Prostate gland (tissue), 2 donors: ENCODE measurements at regions not wholly inside any gene's neighbourhood (a gene's known extent, or its start where the extent isn't known, plus 50 kb on each side); places are given as distances from the start of the nearest gene placed in this dataset.

Experiments used
- DNase-seq: peaks from one replicate; pipeline ENCODE4 v3.0.0-alpha.2; 2019; ENCODE audit warnings: low spot score
- H3K27ac ChIP-seq, 2 donors: fragments of 200-600 bp; sonication (generic); 2 replicates each; pipeline ENCODE4 v1.5.1; 2017 to 2019
- H3K27me3 ChIP-seq: fragments of 200-600 bp; sonication (generic); replicated peaks from 2 replicates; pipeline ENCODE4 v1.5.1; 2019; ENCODE audit not compliant: insufficient read depth
- H3K36me3 ChIP-seq, 2 donors: fragments of 200-600 bp; sonication (generic); 1 replicate in 1 of 2; 2 replicates in 1 of 2; pipeline versions ENCODE4 v1.5.1 to v1.8.1; 2017 to 2019
- H3K4me1 ChIP-seq: fragments of 200-600 bp; sonication (generic); replicated peaks from 2 replicates; pipeline ENCODE4 v1.5.1; 2019
- H3K4me3 ChIP-seq, 2 donors: fragments of 200-600 bp; sonication (generic); 2 replicates each; pipeline ENCODE4 v1.5.1; 2017 to 2019
- H3K9me3 ChIP-seq: fragments of 200-600 bp; sonication (generic); 2 replicates; pipeline ENCODE4 v1.5.1; 2017
- CTCF ChIP-seq, 4 experiments: fragments of 200-600 bp in 2 of 4; fragments of 450-650 bp in 2 of 4; sonication (generic) in 2 of 4; IDR thresholded peaks; 1 replicate in 3 of 4; 2 replicates in 1 of 4; pipeline ENCODE4 v1.5.1; 2016 to 2019; ENCODE audit warnings: antibody characterized with exemption in 4 of 4, mild to moderate bottlenecking in 2 of 4, moderate library complexity in 2 of 4
- POLR2A ChIP-seq: fragments of 450-650 bp; IDR thresholded peaks from one replicate; pipeline ENCODE4 v1.6.1; 2016; ENCODE audit warnings: antibody characterized with exemption, mild to moderate bottlenecking
- POLR2AphosphoS5 ChIP-seq: sonication (generic); formaldehyde crosslinking; IDR thresholded peaks from one replicate; pipeline ENCODE4 v1.6.1; 2017; ENCODE audit warnings: antibody characterized with exemption
- WGBS: methylation state at CpG from one replicate; pipeline ENCODE4 v1.1.5; 2018; 5-methylcytosine and 5-hydroxymethylcytosine counted together
- intact Hi-C: fragments of 100-400 bp; cut with DNase I; formaldehyde crosslinking; loops from one replicate; pipeline ENCODE4 v1.14.2; 2022

- no peaks in the 10 kb centered on the region for H3K4me1 ChIP-seq
- no peaks in the 10 kb centered on the region for H3K27me3 ChIP-seq
These were observed 239.7 kb upstream of the API5 start for GRCh38 chr11:43072096-43072495.

GRCh38 chr11:43072911-43073310 lies 238.9 kb upstream of the API5 start:
- Histone ChIP-seq H3K4me1 (no peaks in the 10 kb centered on the region), H3K27me3 (no peaks in the 10 kb centered on the region), H3K36me3 (no peaks in the 10 kb centered on the region), H3K27ac (no peak overlapping the region), H3K9me3 (no peaks in the 10 kb centered on the region), H3K4me3 (no peak overlapping the region)
- intact Hi-C loops, result no loop called here
- no peak for TF ChIP-seq POLR2A
- TF ChIP-seq POLR2AphosphoS5, result no peak
- TF ChIP-seq CTCF (IDR thresholded peaks at IDR 0.05), result no peak
- 48% methylated on average over 4 of the region's 4 CpGs for WGBS
- DNase-seq, result no peak

More at GRCh38 chr11:43072096-43072495, 239.7 kb upstream of the API5 start:
- TF ChIP-seq POLR2AphosphoS5 (no peak), POLR2A (no peak), CTCF (IDR thresholded peaks at IDR 0.05) (no peak)
- Histone ChIP-seq H3K36me3 (no peaks in the 10 kb centered on the region), H3K27ac (no peak overlapping the region), H3K9me3 (no peaks in the 10 kb centered on the region), H3K4me3 (no peak overlapping the region)
- 29% methylated on average over 3 of the region's 3 CpGs for WGBS
- no peak for DNase-seq
- intact Hi-C loops, result no loop called here

- H3K4me1 ChIP-seq, result no peaks in the 10 kb centered on the region
- no peak overlapping the region for H3K4me3 ChIP-seq
- no peaks in the 10 kb centered on the region for H3K9me3 ChIP-seq
- TF ChIP-seq POLR2A, result no peak
- TF ChIP-seq POLR2AphosphoS5, result no peak
- TF ChIP-seq CTCF (IDR thresholded peaks at IDR 0.05), result no peak
- intact Hi-C loops, result no loop called here
- H3K27ac ChIP-seq, result no peak overlapping the region
- H3K36me3 ChIP-seq, result no peaks in the 10 kb centered on the region
- no peak for DNase-seq
- H3K27me3 ChIP-seq, result no peaks in the 10 kb centered on the region
These were observed 237.0 kb upstream of the API5 start for GRCh38 chr11:43074810-43075209.

GRCh38 chr11:43101113-43101512 lies 210.7 kb upstream of the API5 start:
- Histone ChIP-seq H3K4me1 (no peaks in the 10 kb centered on the region), H3K4me3 (no peak overlapping the region), H3K27ac (no peak overlapping the region), H3K36me3 (no peaks in the 10 kb centered on the region), H3K27me3 (no peaks in the 10 kb centered on the region), H3K9me3 (no peaks in the 10 kb centered on the region)
- DNase-seq, result no peak
- intact Hi-C loops, result no loop called here
- TF ChIP-seq POLR2AphosphoS5, result no peak
- no peak for TF ChIP-seq POLR2A
- TF ChIP-seq CTCF (IDR thresholded peaks at IDR 0.05), result no peak

GRCh38 chr11:43116071-43116470 lies 195.7 kb upstream of the API5 start:
- Histone ChIP-seq H3K9me3 (no peaks in the 10 kb centered on the region), H3K4me3 (no peak overlapping the region), H3K36me3 (no peaks in the 10 kb centered on the region), H3K27me3 (no peaks in the 10 kb centered on the region), H3K4me1 (no peaks in the 10 kb centered on the region), H3K27ac (no peak overlapping the region)
- intact Hi-C loops, result no loop called here
- 33% methylated on average over 1 of the region's 1 CpG for WGBS
- TF ChIP-seq POLR2AphosphoS5 (no peak), POLR2A (no peak), CTCF (IDR thresholded peaks at IDR 0.05) (no peak)
- no peak for DNase-seq
